ENCODE measurements at regions not wholly inside any gene's neighbourhood (a gene's known extent, or its start where the extent isn't known, plus 50 kb on each side); places are given as distances from the start of the nearest gene placed in this dataset.
"Not testable (repeated sequence)": the region's sequence is repeated elsewhere in the genome, so short reads cannot be mapped to it uniquely, and the experiment has no call there.

DNA sequence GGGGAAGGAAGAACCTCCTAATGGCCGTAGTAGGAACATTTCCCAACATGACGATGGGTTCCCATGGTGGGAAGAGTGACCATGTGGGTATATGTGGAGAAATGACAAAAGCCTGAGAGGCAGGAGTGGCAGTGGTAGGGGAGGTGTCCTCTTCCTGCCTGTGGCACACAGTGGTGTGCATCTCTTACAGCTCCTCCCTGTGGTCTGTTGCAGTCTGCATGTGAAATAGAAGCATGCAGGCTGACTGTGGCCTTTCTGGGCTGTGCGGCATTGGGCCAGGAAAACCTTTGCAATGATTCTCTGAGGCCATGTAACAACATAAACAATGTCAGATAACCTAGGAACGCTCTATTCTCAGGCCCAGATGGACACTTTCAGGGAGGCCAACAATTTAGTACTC, 84.0 kb downstream of the LACC1 start:
- no peaks in the 10 kb centered on the region for H3K36me3 ChIP-seq (ENCODE audit: control insufficient read depth, insufficient read depth, low read length)
- H3K27me3 ChIP-seq (ENCODE audit: control insufficient read depth, insufficient read depth, low read length) = no peaks in the 10 kb centered on the region
- no peak for DNase-seq (ENCODE audit: low read depth)
- H3K4me3 ChIP-seq (ENCODE audit: low read depth, low read length) = no peak overlapping the region
- TF ChIP-seq, protein P1, sequence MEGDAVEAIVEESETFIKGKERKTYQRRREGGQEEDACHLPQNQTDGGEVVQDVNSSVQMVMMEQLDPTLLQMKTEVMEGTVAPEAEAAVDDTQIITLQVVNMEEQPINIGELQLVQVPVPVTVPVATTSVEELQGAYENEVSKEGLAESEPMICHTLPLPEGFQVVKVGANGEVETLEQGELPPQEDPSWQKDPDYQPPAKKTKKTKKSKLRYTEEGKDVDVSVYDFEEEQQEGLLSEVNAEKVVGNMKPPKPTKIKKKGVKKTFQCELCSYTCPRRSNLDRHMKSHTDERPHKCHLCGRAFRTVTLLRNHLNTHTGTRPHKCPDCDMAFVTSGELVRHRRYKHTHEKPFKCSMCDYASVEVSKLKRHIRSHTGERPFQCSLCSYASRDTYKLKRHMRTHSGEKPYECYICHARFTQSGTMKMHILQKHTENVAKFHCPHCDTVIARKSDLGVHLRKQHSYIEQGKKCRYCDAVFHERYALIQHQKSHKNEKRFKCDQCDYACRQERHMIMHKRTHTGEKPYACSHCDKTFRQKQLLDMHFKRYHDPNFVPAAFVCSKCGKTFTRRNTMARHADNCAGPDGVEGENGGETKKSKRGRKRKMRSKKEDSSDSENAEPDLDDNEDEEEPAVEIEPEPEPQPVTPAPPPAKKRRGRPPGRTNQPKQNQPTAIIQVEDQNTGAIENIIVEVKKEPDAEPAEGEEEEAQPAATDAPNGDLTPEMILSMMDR (IDR thresholded peaks at IDR 0.05; ENCODE audit: insufficient read depth, low read length, poor library complexity, severe bottlenecking) = no peak

DNA sequence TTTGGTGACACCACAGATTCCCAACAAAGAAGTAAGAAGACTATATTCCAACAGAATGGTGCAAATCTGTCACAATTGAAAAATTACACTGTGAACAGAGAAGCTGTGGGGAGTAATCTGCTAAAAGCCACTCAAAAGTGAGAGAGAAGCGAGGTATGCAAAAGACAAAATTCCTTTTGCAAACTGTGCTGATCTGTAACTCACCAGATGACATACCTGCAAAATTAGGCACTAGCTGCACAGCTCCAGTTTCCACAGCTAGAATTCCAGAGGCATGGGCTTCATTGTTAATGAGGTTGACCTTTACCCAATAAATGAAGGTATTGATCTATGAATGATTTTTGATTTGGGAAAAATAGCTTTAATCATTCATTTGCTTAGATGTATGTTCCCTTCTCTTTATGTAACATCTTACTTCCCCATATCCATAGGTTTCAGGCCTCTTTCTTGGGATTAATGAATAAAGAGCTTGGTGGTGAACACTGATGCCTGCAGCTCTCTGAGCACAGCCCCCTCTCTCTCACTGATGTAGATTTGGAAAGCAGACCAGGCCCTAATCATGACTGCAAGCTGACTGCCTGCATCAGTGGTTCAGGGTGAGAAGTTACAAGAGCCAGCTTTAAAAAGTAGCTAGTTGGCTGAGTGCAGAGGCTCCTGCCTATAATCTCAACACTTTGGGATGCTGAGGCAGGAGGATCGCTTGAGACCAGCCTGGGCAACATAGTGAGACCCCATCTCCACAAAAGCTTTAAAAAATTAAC, 85.2 kb downstream of the LACC1 start:
- Histone ChIP-seq H3K27me3 (ENCODE audit: control insufficient read depth, insufficient read depth, low read length) (no peaks in the 10 kb centered on the region), H3K36me3 (ENCODE audit: control insufficient read depth, insufficient read depth, low read length) (no peaks in the 10 kb centered on the region), H3K4me3 (ENCODE audit: low read depth, low read length) (no peak overlapping the region)
- DNase-seq (ENCODE audit: low read depth) = no peak
- TF ChIP-seq, protein P1 (IDR thresholded peaks at IDR 0.05; ENCODE audit: insufficient read depth, low read length, poor library complexity, severe bottlenecking) = no peak

DNA sequence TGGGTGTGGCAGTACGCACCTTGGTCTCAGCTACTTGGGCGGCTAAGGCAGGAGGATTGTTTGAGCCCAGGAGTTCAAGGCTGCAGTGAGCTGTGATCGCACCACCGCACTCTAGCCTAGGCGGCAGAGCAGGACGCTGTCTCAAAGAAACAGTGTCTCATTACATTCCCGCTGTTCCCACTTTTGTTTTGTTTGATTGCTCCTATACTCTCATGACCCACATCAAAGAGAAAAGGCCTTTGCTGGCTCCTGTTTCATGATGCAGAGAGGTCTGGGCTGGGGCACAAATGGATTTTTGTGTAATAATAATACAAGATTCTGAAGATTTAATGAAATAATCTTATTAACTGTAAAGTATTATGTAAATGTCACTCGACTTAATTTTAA, 85.7 kb downstream of the LACC1 start:
- no peak overlapping the region for H3K4me3 ChIP-seq (ENCODE audit: low read depth, low read length)
- TF ChIP-seq, protein P1 (IDR thresholded peaks at IDR 0.05; ENCODE audit: insufficient read depth, low read length, poor library complexity, severe bottlenecking) = no peak

DNA sequence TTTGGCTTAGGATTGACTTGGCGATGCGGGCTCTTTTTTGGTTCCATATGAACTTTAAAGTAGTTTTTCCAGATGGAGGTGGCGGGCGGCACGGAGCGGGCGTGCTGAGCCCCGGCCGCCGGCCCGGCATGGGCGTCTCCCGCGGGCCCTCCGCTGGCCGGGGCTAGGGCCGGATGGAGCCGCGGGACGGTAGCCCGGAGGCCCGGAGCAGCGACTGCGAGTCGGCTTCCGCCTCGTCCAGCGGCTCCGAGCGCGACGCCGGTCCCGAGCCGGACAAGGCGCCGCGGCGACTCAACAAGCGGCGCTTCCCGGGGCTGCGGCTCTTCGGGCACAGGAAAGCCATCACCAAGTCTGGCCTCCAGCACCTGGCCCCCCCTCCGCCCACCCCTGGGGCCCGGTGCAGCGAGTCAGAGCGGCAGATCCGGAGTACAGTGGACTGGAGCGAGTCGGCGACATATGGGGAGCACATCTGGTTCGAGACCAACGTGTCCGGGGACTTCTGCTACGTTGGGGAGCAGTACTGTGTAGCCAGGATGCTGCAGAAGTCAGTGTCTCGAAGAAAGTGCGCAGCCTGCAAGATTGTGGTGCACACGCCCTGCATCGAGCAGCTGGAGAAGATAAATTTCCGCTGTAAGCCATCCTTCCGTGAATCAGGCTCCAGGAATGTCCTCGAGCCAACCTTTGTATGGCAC, 88.7 kb downstream of the LACC1 start:
- H3K36me3 ChIP-seq (ENCODE audit: control insufficient read depth, insufficient read depth, low read length); DNase-seq (ENCODE audit: low read depth); H3K4me3 ChIP-seq (ENCODE audit: low read depth, low read length); H3K27me3 ChIP-seq (ENCODE audit: control insufficient read depth, insufficient read depth, low read length): not testable (repeated sequence)

More for the DNA sequence above, 85.7 kb downstream of the LACC1 start:
- no peak for DNase-seq (ENCODE audit: low read depth)
- Histone ChIP-seq H3K27me3 (ENCODE audit: control insufficient read depth, insufficient read depth, low read length) (no peaks in the 10 kb centered on the region), H3K36me3 (ENCODE audit: control insufficient read depth, insufficient read depth, low read length) (no peaks in the 10 kb centered on the region)

DNA sequence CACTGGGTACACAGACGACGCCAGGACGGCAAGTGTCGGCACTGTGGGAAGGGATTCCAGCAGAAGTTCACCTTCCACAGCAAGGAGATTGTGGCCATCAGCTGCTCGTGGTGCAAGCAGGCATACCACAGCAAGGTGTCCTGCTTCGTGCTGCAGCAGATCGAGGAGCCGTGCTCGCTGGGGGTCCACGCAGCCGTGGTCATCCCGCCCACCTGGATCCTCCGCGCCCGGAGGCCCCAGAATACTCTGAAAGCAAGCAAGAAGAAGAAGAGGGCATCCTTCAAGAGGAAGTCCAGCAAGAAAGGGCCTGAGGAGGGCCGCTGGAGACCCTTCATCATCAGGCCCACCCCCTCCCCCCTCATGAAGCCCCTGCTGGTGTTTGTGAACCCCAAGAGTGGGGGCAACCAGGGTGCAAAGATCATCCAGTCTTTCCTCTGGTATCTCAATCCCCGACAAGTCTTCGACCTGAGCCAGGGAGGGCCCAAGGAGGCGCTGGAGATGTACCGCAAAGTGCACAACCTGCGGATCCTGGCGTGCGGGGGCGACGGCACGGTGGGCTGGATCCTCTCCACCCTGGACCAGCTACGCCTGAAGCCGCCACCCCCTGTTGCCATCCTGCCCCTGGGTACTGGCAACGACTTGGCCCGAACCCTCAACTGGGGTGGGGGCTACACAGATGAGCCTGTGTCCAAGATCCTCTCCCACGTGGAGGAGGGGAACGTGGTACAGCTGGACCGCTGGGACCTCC, 89.4 kb downstream of the LACC1 start:
- not testable (repeated sequence) for H3K36me3 ChIP-seq (ENCODE audit: control insufficient read depth, insufficient read depth, low read length); H3K4me3 ChIP-seq (ENCODE audit: low read depth, low read length); DNase-seq (ENCODE audit: low read depth); H3K27me3 ChIP-seq (ENCODE audit: control insufficient read depth, insufficient read depth, low read length)

DNA sequence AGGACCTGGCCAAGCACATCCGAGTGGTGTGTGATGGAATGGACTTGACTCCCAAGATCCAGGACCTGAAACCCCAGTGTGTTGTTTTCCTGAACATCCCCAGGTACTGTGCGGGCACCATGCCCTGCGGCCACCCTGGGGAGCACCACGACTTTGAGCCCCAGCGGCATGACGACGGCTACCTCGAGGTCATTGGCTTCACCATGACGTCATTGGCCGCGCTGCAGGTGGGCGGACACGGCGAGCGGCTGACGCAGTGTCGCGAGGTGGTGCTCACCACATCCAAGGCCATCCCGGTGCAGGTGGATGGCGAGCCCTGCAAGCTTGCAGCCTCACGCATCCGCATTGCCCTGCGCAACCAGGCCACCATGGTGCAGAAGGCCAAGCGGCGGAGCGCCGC, 90.2 kb downstream of the LACC1 start:
- H3K36me3 ChIP-seq (ENCODE audit: control insufficient read depth, insufficient read depth, low read length); H3K4me3 ChIP-seq (ENCODE audit: low read depth, low read length); DNase-seq (ENCODE audit: low read depth); H3K27me3 ChIP-seq (ENCODE audit: control insufficient read depth, insufficient read depth, low read length): not testable (repeated sequence)

DNA sequence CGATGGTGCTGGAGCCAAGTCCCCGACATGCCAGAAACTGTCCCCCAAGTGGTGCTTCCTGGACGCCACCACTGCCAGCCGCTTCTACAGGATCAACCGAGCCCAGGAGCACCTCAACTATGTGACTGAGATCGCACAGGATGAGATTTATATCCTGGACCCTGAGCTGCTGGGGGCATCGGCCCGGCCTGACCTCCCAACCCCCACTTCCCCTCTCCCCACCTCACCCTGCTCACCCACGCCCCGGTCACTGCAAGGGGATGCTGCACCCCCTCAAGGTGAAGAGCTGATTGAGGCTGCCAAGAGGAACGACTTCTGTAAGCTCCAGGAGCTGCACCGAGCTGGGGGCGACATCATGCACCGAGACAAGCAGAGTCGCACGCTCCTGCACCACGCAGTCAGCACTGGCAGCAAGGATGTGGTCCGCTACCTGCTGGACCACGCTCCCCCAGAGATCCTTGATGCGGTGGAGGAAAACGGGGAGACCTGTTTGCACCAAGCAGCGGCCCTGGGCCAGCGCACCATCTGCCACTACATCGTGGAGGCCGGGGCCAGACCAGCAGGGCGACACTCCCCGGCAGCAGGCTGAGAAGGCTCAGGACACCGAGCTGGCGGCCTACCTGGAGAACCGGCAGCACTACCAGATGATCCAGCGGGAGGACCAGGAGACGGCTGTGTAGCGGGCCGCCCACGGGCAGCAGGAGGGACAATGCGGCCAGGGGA, 91.0 kb downstream of the LACC1 start:
- DNase-seq (ENCODE audit: low read depth); H3K27me3 ChIP-seq (ENCODE audit: control insufficient read depth, insufficient read depth, low read length); H3K36me3 ChIP-seq (ENCODE audit: control insufficient read depth, insufficient read depth, low read length); H3K4me3 ChIP-seq (ENCODE audit: low read depth, low read length): not testable (repeated sequence)

DNA sequence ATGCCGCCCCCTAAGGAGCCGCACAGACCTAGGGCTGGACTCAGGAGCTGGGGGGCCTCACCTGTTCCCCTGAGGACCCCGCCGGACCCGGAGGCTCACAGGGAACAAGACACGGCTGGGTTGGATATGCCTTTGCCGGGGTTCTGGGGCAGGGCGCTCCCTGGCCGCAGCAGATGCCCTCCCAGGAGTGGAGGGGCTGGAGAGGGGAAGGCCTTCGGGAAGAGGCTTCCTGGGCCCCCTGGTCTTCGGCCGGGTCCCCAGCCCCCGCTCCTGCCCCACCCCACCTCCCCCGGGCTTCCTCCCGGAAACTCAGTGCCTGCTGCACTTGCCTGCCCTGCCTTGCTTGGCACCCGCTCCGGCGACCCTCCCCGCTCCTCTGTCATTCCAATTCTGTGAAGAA, 91.6 kb downstream of the LACC1 start:
- not testable (repeated sequence) for H3K27me3 ChIP-seq (ENCODE audit: control insufficient read depth, insufficient read depth, low read length); DNase-seq (ENCODE audit: low read depth); H3K36me3 ChIP-seq (ENCODE audit: control insufficient read depth, insufficient read depth, low read length); H3K4me3 ChIP-seq (ENCODE audit: low read depth, low read length)
